NCI-H2196 (cell line): ENCODE measurements at regions not wholly inside any gene's neighbourhood (a gene's known extent, or its start where the extent isn't known, plus 50 kb on each side); places are given as distances from the start of the nearest gene placed in this dataset.
A peak's percentile ranks its signal among the peaks of the same experiment; 100 is the strongest.

ENCODE experiments used
- DNase-seq: peaks from one replicate; lab custom pipeline; 2025; ENCODE audit not compliant: unreplicated experiment; lab: John Stamatoyannopoulos, UW

- DNase-seq = no peak
These were observed 271.4 kb upstream of the RORA start for GRCh38 chr15:61500523-61500922.

GRCh38 chr15:61499376-61499775 is 270.3 kb upstream of the RORA start:
- DNase-seq = no peak

- DNase-seq = no peak
These were observed 260.5 kb upstream of the RORA start for GRCh38 chr15:61489571-61489970.

- DNase-seq = no peak
These were observed 254.5 kb upstream of the RORA start for GRCh38 chr15:61483599-61483998.

GRCh38 chr15:61481886-61482285 is 252.8 kb upstream of the RORA start:
- DNase-seq = no peak

GRCh38 chr15:61480863-61481262 is 251.8 kb upstream of the RORA start:
- DNase-seq = no peak

GRCh38 chr15:61480295-61480694 is 251.2 kb upstream of the RORA start:
- DNase-seq = no peak

- DNase-seq = no peak
These were observed 250.5 kb upstream of the RORA start for GRCh38 chr15:61479613-61480012.

GRCh38 chr15:61476741-61477140 is 247.6 kb upstream of the RORA start:
- no peak for DNase-seq

- DNase-seq = no peak
These were observed 245.7 kb upstream of the RORA start for GRCh38 chr15:61474796-61475195.

GRCh38 chr15:61467823-61468222 is 238.7 kb upstream of the RORA start:
- no peak for DNase-seq

GRCh38 chr15:61459785-61460707 is 230.9 kb upstream of the RORA start:
- DNase-seq = no peak

GRCh38 chr15:61457050-61457733 is 228.1 kb upstream of the RORA start:
- no peak for DNase-seq

GRCh38 chr15:61449186-61449702 is 220.1 kb upstream of the RORA start:
- no peak for DNase-seq

GRCh38 chr15:61447981-61448380 is 218.9 kb upstream of the RORA start:
- no peak for DNase-seq

- no peak for DNase-seq
These were observed 215.5 kb upstream of the RORA start for GRCh38 chr15:61444585-61444984.

- no peak for DNase-seq
These were observed 213.7 kb upstream of the RORA start for GRCh38 chr15:61442821-61443220.

- DNase-seq = no peak
These were observed 212.8 kb upstream of the RORA start for GRCh38 chr15:61441891-61442290.

- no peak for DNase-seq
These were observed 197.4 kb upstream of the RORA start for GRCh38 chr15:61426466-61426865.

- DNase-seq = no peak
These were observed 196.8 kb upstream of the RORA start for GRCh38 chr15:61425934-61426333.

GRCh38 chr15:61422773-61423172 is 193.7 kb upstream of the RORA start:
- no peak for DNase-seq

- DNase-seq = peak; percentile 2
These were observed 192.8 kb upstream of the RORA start for GRCh38 chr15:61421938-61422337.
